ENCODE measurements at regions not wholly inside any gene's neighbourhood (a gene's known extent, or its start where the extent isn't known, plus 50 kb on each side); places are given as distances from the start of the nearest gene placed in this dataset.

GRCh38 chr7:351256-351655 lies 61.3 kb downstream of the FOXL3 start:
- intact Hi-C loops (cut with micrococcal nuclease) = no loop called here

GRCh38 chr7:351681-352480 lies 61.9 kb downstream of the FOXL3 start:
- Mint-ChIP-seq H3K27me3 (ENCODE audit: low read depth) (peaks cover 2% of the 10 kb centered on the region), H3K9me3 (no peaks in the 10 kb centered on the region), H3K36me3 (ENCODE audit: low read depth) (no peaks in the 10 kb centered on the region), H3K4me1 (ENCODE audit: low read depth) (peaks cover 8% of the 10 kb centered on the region), H3K27ac (peak overlapping the region; percentile 66), H3K4me3 (ENCODE audit: low read depth) (peak overlapping the region; percentile 70)
- intact Hi-C loops (cut with micrococcal nuclease) = no loop called here
- DNase-seq (ENCODE audit: low spot score) = no peak

More at GRCh38 chr7:351256-351655, 61.3 kb downstream of the FOXL3 start:
- no peaks in the 10 kb centered on the region for H3K9me3 Mint-ChIP-seq
- H3K4me1 Mint-ChIP-seq (ENCODE audit: low read depth) = peaks cover 8% of the 10 kb centered on the region
- no peak overlapping the region for H3K4me3 Mint-ChIP-seq (ENCODE audit: low read depth)
- no peak overlapping the region for H3K27ac Mint-ChIP-seq
- peaks cover 2% of the 10 kb centered on the region for H3K27me3 Mint-ChIP-seq (ENCODE audit: low read depth)
- H3K36me3 Mint-ChIP-seq (ENCODE audit: low read depth) = no peaks in the 10 kb centered on the region
- DNase-seq (ENCODE audit: low spot score) = peak; percentile 32

- peaks cover 2% of the 10 kb centered on the region for H3K27me3 Mint-ChIP-seq (ENCODE audit: low read depth)
- no peak overlapping the region for H3K27ac Mint-ChIP-seq
- no peak for DNase-seq (ENCODE audit: low spot score)
- H3K9me3 Mint-ChIP-seq = peaks cover 5% of the 10 kb centered on the region
- intact Hi-C loops (cut with micrococcal nuclease) = no loop called here
- H3K36me3 Mint-ChIP-seq (ENCODE audit: low read depth) = no peaks in the 10 kb centered on the region
- H3K4me3 Mint-ChIP-seq (ENCODE audit: low read depth) = no peak overlapping the region
- peaks cover 8% of the 10 kb centered on the region for H3K4me1 Mint-ChIP-seq (ENCODE audit: low read depth)
Observed at GRCh38 chr7:353746-354325, 63.9 kb downstream of the FOXL3 start.

GRCh38 chr7:354597-355470 lies 64.9 kb downstream of the FOXL3 start:
- intact Hi-C loops (cut with micrococcal nuclease) = no loop called here
- no peak for DNase-seq (ENCODE audit: low spot score)
- Mint-ChIP-seq H3K4me1 (ENCODE audit: low read depth) (peaks cover 8% of the 10 kb centered on the region), H3K27me3 (ENCODE audit: low read depth) (peaks cover 2% of the 10 kb centered on the region), H3K9me3 (peaks cover 6% of the 10 kb centered on the region), H3K27ac (no peak overlapping the region), H3K4me3 (ENCODE audit: low read depth) (no peak overlapping the region), H3K36me3 (ENCODE audit: low read depth) (no peaks in the 10 kb centered on the region)

GRCh38 chr7:355568-355967 lies 65.6 kb downstream of the FOXL3 start:
- Mint-ChIP-seq H3K4me3 (ENCODE audit: low read depth) (no peak overlapping the region), H3K36me3 (ENCODE audit: low read depth) (peaks cover 3% of the 10 kb centered on the region), H3K27ac (no peak overlapping the region), H3K9me3 (peaks cover 6% of the 10 kb centered on the region), H3K27me3 (ENCODE audit: low read depth) (peaks cover 2% of the 10 kb centered on the region), H3K4me1 (ENCODE audit: low read depth) (peaks cover 13% of the 10 kb centered on the region)
- intact Hi-C loops (cut with micrococcal nuclease) = no loop called here
- no peak for DNase-seq (ENCODE audit: low spot score)

- intact Hi-C loops (cut with micrococcal nuclease) = no loop called here
- no peak overlapping the region for H3K4me3 Mint-ChIP-seq (ENCODE audit: low read depth)
- H3K4me1 Mint-ChIP-seq (ENCODE audit: low read depth) = peaks cover 18% of the 10 kb centered on the region
- peaks cover 6% of the 10 kb centered on the region for H3K9me3 Mint-ChIP-seq
- H3K36me3 Mint-ChIP-seq (ENCODE audit: low read depth) = peaks cover 3% of the 10 kb centered on the region
- H3K27ac Mint-ChIP-seq = no peak overlapping the region
- no peak for DNase-seq (ENCODE audit: low spot score)
- peaks cover 2% of the 10 kb centered on the region for H3K27me3 Mint-ChIP-seq (ENCODE audit: low read depth)
Observed at GRCh38 chr7:356087-356486, 66.1 kb downstream of the FOXL3 start.

GRCh38 chr7:356691-357462 lies 66.9 kb downstream of the FOXL3 start:
- Mint-ChIP-seq H3K4me1 (ENCODE audit: low read depth) (peaks cover 16% of the 10 kb centered on the region), H3K9me3 (peaks cover 9% of the 10 kb centered on the region), H3K4me3 (ENCODE audit: low read depth) (no peak overlapping the region), H3K36me3 (ENCODE audit: low read depth) (peaks cover 6% of the 10 kb centered on the region), H3K27me3 (ENCODE audit: low read depth) (peaks cover 2% of the 10 kb centered on the region), H3K27ac (no peak overlapping the region)
- intact Hi-C loops (cut with micrococcal nuclease) = no loop called here
- DNase-seq (ENCODE audit: low spot score) = no peak

GRCh38 chr7:357531-358209 lies 67.7 kb downstream of the FOXL3 start:
- Mint-ChIP-seq H3K27ac (no peak overlapping the region), H3K4me3 (ENCODE audit: low read depth) (no peak overlapping the region), H3K27me3 (ENCODE audit: low read depth) (no peaks in the 10 kb centered on the region), H3K9me3 (peaks cover 11% of the 10 kb centered on the region), H3K4me1 (ENCODE audit: low read depth) (peaks cover 19% of the 10 kb centered on the region), H3K36me3 (ENCODE audit: low read depth) (peaks cover 12% of the 10 kb centered on the region)
- intact Hi-C loops (cut with micrococcal nuclease) = no loop called here
- no peak for DNase-seq (ENCODE audit: low spot score)

- peaks cover 11% of the 10 kb centered on the region for H3K9me3 Mint-ChIP-seq
- H3K36me3 Mint-ChIP-seq (ENCODE audit: low read depth) = peaks cover 12% of the 10 kb centered on the region
- H3K27ac Mint-ChIP-seq = no peak overlapping the region
- no peaks in the 10 kb centered on the region for H3K27me3 Mint-ChIP-seq (ENCODE audit: low read depth)
- peaks cover 24% of the 10 kb centered on the region for H3K4me1 Mint-ChIP-seq (ENCODE audit: low read depth)
- DNase-seq (ENCODE audit: low spot score) = no peak
- H3K4me3 Mint-ChIP-seq (ENCODE audit: low read depth) = no peak overlapping the region
- intact Hi-C loops (cut with micrococcal nuclease) = no loop called here
Observed at GRCh38 chr7:358352-358751, 68.4 kb downstream of the FOXL3 start.

GRCh38 chr7:359226-359765 lies 69.3 kb downstream of the FOXL3 start:
- Mint-ChIP-seq H3K27ac (no peak overlapping the region), H3K36me3 (ENCODE audit: low read depth) (peaks cover 12% of the 10 kb centered on the region), H3K4me1 (ENCODE audit: low read depth) (peaks cover 27% of the 10 kb centered on the region), H3K4me3 (ENCODE audit: low read depth) (no peak overlapping the region), H3K27me3 (ENCODE audit: low read depth) (no peaks in the 10 kb centered on the region), H3K9me3 (peaks cover 11% of the 10 kb centered on the region)
- intact Hi-C loops (cut with micrococcal nuclease) = no loop called here
- no peak for DNase-seq (ENCODE audit: low spot score)

GRCh38 chr7:359766-360361 lies 69.9 kb downstream of the FOXL3 start:
- H3K9me3 Mint-ChIP-seq = peaks cover 11% of the 10 kb centered on the region
- H3K4me3 Mint-ChIP-seq (ENCODE audit: low read depth) = peak overlapping the region; percentile 61
- DNase-seq (ENCODE audit: low spot score) = no peak
- peaks cover 12% of the 10 kb centered on the region for H3K36me3 Mint-ChIP-seq (ENCODE audit: low read depth)
- intact Hi-C loops (cut with micrococcal nuclease) = loop anchor here (10.0 kb wide), 1 partner anchor 155 kb away; the partner anchor contains the start of gene PDGFA
- H3K4me1 Mint-ChIP-seq (ENCODE audit: low read depth) = peaks cover 27% of the 10 kb centered on the region
- H3K27me3 Mint-ChIP-seq (ENCODE audit: low read depth) = no peaks in the 10 kb centered on the region
- no peak overlapping the region for H3K27ac Mint-ChIP-seq

All from activated T-helper 2 cell treated with anti-CD3 and anti-CD28 coated beads, Interferon-gamma antibody, Interleukin-2, Interleukin-4, amounts not matched to agents 10 μg/mL and 5 μg/mL and 100 μg/mL, durations not matched to agents 14 hours and 24 hours and 36 hours (primary cell).